Mucosa of stomach (tissue), 1 donor: ENCODE measurements at regions not wholly inside any gene's neighbourhood (a gene's known extent, or its start where the extent isn't known, plus 50 kb on each side); places are given as distances from the start of the nearest gene placed in this dataset.
"Not testable (repeated sequence)": the region's sequence is repeated elsewhere in the genome, so short reads cannot be mapped to it uniquely, and the experiment has no call there.

Experiments used
- H3K27me3 ChIP-seq: one replicate; pipeline ENCODE4 v1.7.0; 2013; ENCODE audit warnings: mild to moderate bottlenecking, low read length; ENCODE audit not compliant: control insufficient read depth, insufficient read depth
- H3K36me3 ChIP-seq: one replicate; pipeline ENCODE4 v1.7.0; 2013; ENCODE audit warnings: low read length; ENCODE audit not compliant: control insufficient read depth, insufficient read depth
- H3K4me1 ChIP-seq: one replicate; pipeline ENCODE4 v1.7.0; 2013; ENCODE audit warnings: mild to moderate bottlenecking, low read length; ENCODE audit not compliant: control insufficient read depth, insufficient read depth
- H3K4me3 ChIP-seq: one replicate; pipeline ENCODE4 v1.7.0; 2013; ENCODE audit warnings: low read length
- H3K9ac ChIP-seq: one replicate; pipeline ENCODE4 v1.7.0; 2013; ENCODE audit warnings: mild to moderate bottlenecking, low read length, moderate library complexity
- H3K9me3 ChIP-seq: one replicate; pipeline ENCODE4 v1.7.0; 2013; ENCODE audit warnings: mild to moderate bottlenecking, low read length, moderate library complexity; ENCODE audit not compliant: control insufficient read depth
- donor health status: Pancreatic carcinoma.

GRCh38 chr5:1660511-1660910 lies 136.8 kb upstream of the LPCAT1 start:
- H3K9me3 ChIP-seq: no peaks in the 10 kb centered on the region
- H3K27me3 ChIP-seq: peaks cover 38% of the 10 kb centered on the region
- no peak overlapping the region for H3K4me3 ChIP-seq

GRCh38 chr5:1660001-1660400 lies 136.2 kb upstream of the LPCAT1 start:
- H3K4me3 ChIP-seq: no peak overlapping the region
- H3K9ac ChIP-seq: no peak overlapping the region
- H3K4me1 ChIP-seq: no peaks in the 10 kb centered on the region
- no peaks in the 10 kb centered on the region for H3K36me3 ChIP-seq
- no peaks in the 10 kb centered on the region for H3K9me3 ChIP-seq
- peaks cover 38% of the 10 kb centered on the region for H3K27me3 ChIP-seq

More at GRCh38 chr5:1660511-1660910, 136.8 kb upstream of the LPCAT1 start:
- H3K4me1 ChIP-seq: no peaks in the 10 kb centered on the region
- no peaks in the 10 kb centered on the region for H3K36me3 ChIP-seq
- H3K9ac ChIP-seq: no peak overlapping the region

- Histone ChIP-seq H3K9me3 (no peaks in the 10 kb centered on the region), H3K27me3 (peaks cover 42% of the 10 kb centered on the region), H3K36me3 (no peaks in the 10 kb centered on the region), H3K9ac (no peak overlapping the region), H3K4me1 (no peaks in the 10 kb centered on the region), H3K4me3 (no peak overlapping the region)
Measured at GRCh38 chr5:1659100-1659981, 135.6 kb upstream of the LPCAT1 start.

- no peaks in the 10 kb centered on the region for H3K4me1 ChIP-seq
- no peaks in the 10 kb centered on the region for H3K9me3 ChIP-seq
- no peak overlapping the region for H3K9ac ChIP-seq
- no peaks in the 10 kb centered on the region for H3K36me3 ChIP-seq
- peaks cover 46% of the 10 kb centered on the region for H3K27me3 ChIP-seq
- no peak overlapping the region for H3K4me3 ChIP-seq
Measured at GRCh38 chr5:1658665-1659064, 134.9 kb upstream of the LPCAT1 start.

GRCh38 chr5:1657161-1657741 lies 133.5 kb upstream of the LPCAT1 start:
- H3K27me3 ChIP-seq: peaks cover 56% of the 10 kb centered on the region
- H3K4me1 ChIP-seq: no peaks in the 10 kb centered on the region
- H3K9ac ChIP-seq: no peak overlapping the region
- H3K4me3 ChIP-seq: no peak overlapping the region
- no peaks in the 10 kb centered on the region for H3K9me3 ChIP-seq
- H3K36me3 ChIP-seq: no peaks in the 10 kb centered on the region

- Histone ChIP-seq H3K9ac (no peak overlapping the region), H3K27me3 (peaks cover 54% of the 10 kb centered on the region)
Measured at GRCh38 chr5:1656271-1656975, 132.7 kb upstream of the LPCAT1 start.

GRCh38 chr5:1655496-1656270 lies 131.9 kb upstream of the LPCAT1 start:
- no peak overlapping the region for H3K4me3 ChIP-seq
- H3K4me1 ChIP-seq: no peaks in the 10 kb centered on the region
- H3K9me3 ChIP-seq: no peaks in the 10 kb centered on the region
- H3K9ac ChIP-seq: no peak overlapping the region
- peaks cover 52% of the 10 kb centered on the region for H3K27me3 ChIP-seq
- no peaks in the 10 kb centered on the region for H3K36me3 ChIP-seq

More at GRCh38 chr5:1656271-1656975, 132.7 kb upstream of the LPCAT1 start:
- Histone ChIP-seq H3K4me3 (no peak overlapping the region), H3K9me3 (no peaks in the 10 kb centered on the region), H3K36me3 (no peaks in the 10 kb centered on the region), H3K4me1 (no peaks in the 10 kb centered on the region)

GRCh38 chr5:1654786-1655495 lies 131.2 kb upstream of the LPCAT1 start:
- Histone ChIP-seq H3K27me3 (peaks cover 50% of the 10 kb centered on the region), H3K4me1 (no peaks in the 10 kb centered on the region), H3K9me3 (no peaks in the 10 kb centered on the region), H3K36me3 (no peaks in the 10 kb centered on the region), H3K4me3 (no peak overlapping the region), H3K9ac (no peak overlapping the region)

- H3K4me3 ChIP-seq, H3K4me1 ChIP-seq, H3K36me3 ChIP-seq, H3K9me3 ChIP-seq, H3K9ac ChIP-seq: not testable (repeated sequence)
- H3K27me3 ChIP-seq: peaks cover 44% of the 10 kb centered on the region
Measured at GRCh38 chr5:1653698-1654651, 130.2 kb upstream of the LPCAT1 start.

GRCh38 chr5:1652873-1653697 lies 129.3 kb upstream of the LPCAT1 start:
- Histone ChIP-seq H3K27me3 (peaks cover 44% of the 10 kb centered on the region), H3K4me3 (no peak overlapping the region), H3K36me3 (no peaks in the 10 kb centered on the region), H3K4me1 (no peaks in the 10 kb centered on the region), H3K9ac (no peak overlapping the region), H3K9me3 (no peaks in the 10 kb centered on the region)
